GM21447 (cell line): ENCODE measurements at regions not wholly inside any gene's neighbourhood (a gene's known extent, or its start where the extent isn't known, plus 50 kb on each side); places are given as distances from the start of the nearest gene placed in this dataset.
"Not testable (repeated sequence)": the region's sequence is repeated elsewhere in the genome, so short reads cannot be mapped to it uniquely, and the experiment has no call there.

Experiments
- ATAC-seq: cut with Tn5 transposase; IDR thresholded peaks from one replicate; pipeline ENCODE4 v1.9.1; 2021; ENCODE audit not compliant: unreplicated experiment

DNA sequence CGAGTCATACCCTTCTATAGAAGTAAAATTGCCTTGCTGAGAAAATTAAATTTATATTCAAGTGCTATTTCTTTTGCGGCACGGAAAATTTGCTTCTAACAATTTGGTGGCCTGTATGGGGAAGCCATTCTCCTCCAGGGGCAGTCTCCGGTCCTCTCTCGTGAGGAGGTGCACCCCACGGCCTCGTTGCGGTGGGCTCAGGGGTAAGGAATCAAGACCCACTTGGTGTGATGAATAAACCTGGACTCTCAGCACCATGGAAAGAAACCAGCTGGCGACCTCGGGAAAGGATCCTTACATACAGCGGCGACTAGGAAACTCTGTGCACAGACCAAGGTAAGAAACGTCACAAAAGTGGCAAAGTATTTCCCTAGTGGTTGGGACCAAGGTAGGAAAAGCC, 252.9 kb downstream of the DPY19L2 start:
- no peak for ATAC-seq

DNA sequence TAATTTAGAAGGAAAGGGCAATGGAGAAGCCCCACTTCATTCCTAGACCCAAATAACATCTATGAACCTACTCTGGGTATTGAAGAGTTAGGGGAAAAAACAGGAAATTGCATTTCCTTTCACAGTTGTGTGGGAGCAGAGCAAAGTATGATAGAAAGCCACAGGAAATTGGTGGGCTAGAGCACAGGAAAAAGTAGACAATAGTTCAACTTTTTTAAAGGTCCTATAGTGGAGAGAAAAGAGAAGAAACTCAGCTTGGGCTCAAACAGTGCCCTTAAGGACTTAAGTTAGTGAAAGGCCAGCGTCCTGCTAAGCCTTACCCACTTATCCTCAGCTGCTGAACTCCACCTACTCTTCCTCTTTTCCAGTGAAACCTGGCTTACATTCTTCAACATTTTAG, 258.1 kb downstream of the DPY19L2 start:
- no peak for ATAC-seq

DNA sequence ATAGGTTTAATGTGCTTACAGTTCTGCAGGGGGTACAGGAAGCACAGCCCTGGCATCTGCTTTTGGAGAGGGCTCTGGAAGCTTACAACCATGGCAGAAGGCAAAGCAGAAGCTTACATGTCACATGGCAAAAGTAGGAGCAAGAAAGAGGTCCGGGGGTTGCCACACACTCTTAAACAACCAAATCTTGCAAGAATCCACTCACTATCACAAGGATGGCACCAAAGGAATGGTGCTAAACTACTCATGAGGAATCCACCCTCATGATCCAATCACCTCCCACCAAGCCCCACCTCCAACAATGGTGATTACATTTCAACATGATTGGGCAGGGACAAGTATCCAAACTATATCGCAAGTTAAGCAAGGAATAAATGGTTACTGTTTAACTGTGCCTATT, 255.8 kb upstream of the AVPR1A start:
- no peak for ATAC-seq

DNA sequence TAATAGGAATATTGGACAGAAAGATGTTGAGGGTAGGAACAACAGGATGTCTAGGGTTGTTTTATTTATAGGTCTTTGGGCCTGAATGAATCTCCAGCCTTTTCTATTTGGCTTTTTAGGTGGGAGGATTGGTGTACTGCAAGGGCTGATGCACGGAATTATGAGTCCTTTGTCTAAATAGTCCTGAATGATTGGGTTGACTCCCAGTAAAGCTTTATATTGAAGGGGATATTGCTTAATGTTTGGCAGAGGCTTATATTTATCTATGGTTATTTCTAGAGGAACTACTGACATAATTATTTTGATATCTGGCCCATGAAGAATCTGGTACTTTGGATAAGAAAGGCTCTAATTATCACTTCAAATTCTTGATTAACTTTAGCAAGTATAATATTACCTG, 253.6 kb upstream of the AVPR1A start:
- ATAC-seq: no peak

DNA sequence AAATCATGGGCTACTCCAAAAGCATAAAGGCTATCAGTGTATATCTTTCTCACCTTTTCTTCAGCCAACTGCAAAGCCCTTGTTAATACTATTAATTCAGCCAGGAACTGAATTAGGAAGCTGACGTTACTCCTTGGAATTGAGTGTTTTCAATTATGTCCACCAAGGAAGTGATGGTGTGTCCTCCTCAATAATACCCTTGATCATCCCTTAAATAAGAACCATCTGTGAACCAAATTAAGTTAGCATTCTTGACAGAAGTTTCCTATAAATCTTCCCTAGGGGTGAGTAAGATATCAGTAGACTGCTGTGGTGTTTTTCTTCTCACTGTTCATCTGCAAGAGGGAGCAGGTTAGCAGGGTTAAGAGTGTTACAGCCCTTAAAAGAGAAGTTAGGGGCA, 252.3 kb upstream of the AVPR1A start:
- ATAC-seq: no peak

DNA sequence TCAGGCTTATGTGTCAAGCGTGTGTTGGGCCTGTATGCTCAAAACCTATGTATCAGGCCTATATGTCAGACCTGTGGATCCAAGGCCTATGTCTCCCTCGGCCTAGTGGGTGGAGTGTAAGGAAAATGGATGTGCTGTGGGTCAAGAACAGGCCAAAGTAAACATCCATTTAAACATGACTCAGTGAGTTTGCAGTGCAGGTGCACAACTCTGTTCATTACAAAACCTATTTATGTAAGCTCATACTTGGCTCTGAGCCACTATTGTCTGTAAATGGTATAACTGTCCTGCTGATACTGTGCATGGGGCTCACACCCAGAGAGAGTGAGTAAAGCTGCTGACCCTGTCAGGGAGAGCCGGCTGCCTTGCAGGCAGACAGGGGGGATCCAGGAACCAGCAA, 249.7 kb upstream of the AVPR1A start:
- no peak for ATAC-seq

DNA sequence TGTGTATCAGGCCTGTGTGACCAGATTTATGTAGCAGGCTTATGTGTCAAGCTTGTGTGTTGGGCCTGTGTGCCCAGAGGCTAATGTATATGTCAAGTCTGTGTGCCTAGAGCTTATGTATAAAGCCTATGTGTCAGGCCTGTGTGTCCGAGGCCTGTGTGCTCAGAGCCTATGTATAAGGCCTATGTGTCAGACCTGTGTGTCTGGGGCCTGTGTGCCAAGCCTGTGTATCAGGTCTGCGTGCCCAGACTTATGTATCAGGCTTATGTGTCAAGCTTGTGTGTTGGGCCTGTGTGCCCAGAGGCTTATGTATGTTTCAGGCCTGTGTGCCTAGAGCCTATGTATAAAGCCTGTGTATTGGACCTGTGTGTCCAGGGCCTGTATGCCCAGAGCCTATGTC, 249.3 kb upstream of the AVPR1A start:
- no peak for ATAC-seq

DNA sequence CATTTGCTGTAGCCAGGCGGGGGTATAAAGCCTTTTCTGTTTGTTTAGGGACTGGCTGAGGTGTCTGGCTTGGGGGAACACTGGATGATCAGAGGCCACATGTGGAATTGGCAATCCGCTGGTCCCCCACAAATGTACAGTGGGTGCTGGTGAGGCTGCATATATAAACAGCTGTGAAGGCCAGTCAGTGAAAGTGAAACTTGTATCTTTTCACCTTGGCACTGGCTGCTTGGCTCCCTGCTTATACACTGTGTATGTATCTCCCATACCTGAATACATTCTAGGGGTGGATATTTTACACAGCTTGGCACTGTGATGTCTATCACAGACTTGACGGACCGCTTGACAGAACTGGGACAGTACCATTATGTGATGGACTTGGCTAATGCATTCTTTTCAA, 246.8 kb upstream of the AVPR1A start:
- no peak for ATAC-seq

DNA sequence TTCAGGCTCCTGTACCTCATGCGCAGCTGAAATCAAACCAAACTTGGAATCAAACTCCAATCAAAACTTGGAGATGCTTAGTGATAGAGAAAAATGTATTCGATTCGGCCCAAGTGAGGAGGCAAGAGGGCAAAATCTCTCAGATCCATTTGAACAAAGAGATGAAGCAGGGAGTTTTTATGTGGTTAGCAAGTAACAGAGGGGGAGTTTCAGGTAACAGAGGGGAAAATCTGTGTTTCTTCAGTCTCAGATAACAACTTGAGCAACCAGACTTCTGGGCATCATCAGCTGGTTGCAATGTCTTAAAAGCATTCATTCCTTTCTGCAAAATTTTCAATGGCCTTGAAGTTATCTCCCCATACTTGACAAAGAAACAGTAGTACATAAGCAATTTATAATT, 245.1 kb upstream of the AVPR1A start:
- no peak for ATAC-seq

DNA sequence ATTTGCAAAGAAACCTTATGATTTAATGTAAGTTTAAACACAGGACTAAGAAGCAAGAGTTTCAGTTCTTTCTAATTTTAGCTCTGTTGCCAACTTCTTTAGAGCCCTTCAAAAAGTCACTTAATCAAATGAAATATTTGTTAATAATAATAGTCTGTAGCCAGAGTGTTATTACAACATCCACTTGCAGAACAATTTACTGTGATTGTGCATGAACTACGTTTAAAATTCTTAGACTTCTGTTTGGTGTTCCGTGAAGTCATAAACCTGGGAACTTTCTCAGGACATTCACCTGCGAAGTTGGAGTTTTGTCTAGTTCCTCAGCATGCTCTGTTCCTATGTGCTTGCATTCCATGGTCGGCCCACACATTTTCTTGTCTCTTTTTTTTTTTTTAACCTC, 244.0 kb upstream of the AVPR1A start:
- no peak for ATAC-seq

DNA sequence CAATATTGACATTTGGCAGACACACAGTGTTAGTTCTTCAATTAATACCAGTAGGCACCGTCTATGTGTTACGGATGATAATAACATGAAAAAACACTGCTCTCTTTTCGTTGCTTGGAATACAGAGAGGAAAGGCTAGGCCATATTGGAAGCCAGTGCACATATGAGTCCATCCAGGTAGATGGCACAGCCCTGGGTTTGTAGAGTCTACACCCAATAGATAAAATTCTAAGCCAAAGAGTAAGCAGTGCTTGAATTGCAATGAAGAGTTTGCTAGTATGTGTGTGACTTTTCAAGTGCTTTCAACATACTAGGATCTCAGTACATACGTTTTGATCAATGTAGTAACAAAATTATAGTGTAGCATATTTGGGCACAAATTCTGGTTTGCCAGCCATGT, 243.3 kb upstream of the AVPR1A start:
- ATAC-seq: no peak

DNA sequence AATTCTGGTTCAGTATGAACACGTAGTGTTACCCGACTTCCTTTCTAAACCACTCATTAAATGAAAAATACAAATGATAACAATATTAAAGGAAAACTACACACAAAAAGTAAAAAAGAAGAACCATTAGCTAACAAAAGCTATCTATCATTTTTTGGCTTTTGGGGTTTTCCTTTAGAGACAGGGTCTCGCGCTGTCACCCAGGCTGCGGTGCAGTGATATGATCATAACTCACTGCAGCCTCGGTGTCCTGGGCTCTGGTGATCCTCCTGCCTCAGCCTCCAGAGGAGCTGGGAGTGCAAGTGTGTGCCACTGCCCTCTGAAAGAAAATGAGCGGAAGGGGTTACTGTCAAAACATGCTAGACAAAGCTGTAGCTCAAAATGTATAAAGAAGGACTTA, 238.2 kb upstream of the AVPR1A start:
- ATAC-seq: no peak

DNA sequence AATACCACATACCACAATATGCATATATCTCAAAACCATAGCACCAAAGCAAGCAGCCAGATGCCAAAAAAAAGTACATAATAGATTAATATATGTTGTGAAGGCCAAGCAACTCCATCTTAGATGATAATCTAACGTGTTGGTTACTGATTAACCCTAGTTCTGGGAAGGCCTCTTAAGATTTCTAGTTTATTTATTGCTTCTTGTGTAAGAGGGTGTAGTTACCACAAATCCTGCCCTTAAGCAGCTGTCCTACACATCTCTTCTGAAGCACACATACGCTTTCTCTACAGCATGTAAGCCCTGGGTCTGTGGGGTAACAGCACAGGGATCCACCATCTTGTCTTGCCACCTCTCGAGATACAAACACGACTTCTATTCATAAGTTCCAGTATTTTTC, 236.8 kb upstream of the AVPR1A start:
- no peak for ATAC-seq

DNA sequence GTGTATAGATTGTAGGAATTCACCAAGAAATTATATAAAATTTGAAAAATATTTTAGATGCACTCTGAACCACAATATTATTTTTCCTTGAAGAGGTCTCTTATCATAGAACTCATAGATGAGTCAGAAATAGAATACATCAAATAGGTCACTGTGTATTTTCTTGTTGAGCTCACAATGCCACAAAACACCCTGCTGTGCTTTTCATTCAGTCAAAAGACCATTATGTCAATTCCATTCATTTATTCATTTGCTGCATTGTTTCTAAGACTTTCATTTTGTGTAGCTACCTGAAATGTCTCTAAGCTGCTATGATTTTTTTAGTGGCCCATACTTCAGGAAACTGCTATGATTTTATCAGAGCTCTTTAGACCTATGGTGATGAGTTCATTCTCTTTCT, 231.9 kb upstream of the AVPR1A start:
- no peak for ATAC-seq

DNA sequence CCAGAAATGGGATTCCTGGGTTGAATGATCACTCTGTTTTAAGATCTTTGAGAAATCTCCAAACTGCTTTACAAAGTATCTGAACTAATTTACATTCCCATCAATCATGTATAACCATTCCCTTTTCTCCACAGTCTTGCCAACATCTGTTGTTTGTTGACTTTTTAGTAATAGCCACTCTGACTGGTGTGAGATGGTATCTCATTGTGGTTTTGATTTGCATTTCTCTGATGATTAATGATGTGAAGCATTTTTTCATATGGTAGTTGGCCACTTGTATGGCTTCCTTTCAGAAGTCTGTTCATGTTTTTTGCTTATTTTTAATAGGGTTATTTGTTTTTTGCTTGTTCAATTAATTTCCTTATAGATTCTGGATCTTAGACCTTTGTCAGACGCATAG, 211.8 kb upstream of the AVPR1A start:
- no peak for ATAC-seq

DNA sequence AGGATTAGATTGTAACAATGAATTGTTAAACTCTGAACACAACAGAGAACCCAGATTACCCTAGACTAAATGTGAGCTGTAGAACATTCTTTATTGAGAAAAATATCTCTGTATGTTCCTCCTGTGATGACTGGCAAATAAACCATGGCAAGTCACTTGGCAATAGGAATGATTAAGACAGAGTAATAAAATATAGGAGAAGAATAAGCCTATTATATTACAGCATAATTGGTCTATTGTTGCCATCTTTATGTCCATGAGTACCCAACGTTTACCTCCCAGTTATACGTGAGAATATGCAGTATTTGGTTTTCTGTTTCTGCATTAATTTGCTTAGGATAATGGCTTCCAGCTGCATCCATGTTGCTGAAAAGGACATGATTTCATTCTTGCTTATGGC, 211.2 kb upstream of the AVPR1A start:
- ATAC-seq: no peak

DNA sequence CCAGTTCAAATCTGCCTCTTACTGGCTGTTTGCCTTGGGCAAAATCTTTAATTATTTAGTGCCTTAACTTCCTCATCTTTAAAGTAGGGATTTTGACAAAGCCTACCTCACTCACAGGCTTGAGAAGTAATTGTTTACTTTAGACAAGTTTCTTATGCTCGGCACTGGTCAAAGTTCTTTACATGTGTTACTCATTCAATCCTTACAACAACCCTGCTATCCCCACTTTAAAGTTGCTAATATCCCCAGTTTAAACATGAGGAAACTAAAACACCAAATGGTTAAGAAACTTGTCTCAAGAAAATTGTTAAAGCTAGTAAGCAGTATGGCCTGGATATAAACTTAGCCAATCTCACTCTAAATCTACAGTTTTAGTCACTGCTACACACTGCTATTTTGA, 204.0 kb upstream of the AVPR1A start:
- no peak for ATAC-seq

DNA sequence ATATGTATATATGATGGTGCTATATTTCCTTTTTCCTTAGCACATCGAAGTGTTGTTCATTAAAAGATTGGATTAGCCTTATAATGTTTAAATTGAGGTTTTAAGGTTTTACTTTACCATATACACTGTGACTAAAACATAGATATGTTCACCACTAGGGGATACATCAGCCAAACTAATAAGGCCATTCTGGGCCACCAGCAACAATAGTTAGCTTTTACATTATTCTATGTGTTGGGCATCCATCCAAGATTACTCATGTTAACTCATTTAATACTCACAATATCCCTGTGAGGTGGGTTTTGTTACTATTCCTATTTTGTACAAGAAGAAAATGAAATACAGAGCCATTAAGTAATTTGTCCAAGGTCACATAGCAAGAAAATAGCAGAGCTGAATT, 202.6 kb upstream of the AVPR1A start:
- no peak for ATAC-seq

DNA sequence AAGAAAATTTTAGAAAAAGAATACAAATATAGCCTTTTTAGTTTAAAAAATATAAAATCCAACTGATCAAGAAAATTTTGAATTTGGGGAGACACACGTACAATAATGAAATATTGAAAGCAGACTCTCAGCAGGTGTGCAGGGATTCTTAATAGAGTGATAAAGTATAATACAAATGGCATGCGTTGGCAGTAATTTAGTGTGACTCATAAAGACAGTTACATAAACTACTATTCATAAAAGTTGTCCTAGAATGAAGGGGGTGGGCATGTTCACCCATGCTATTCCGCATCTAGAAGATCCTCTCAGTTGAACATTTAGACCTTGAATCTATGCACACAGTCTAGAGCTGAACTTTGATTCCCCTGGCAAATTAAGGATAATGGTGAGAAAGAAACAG, 200.4 kb upstream of the AVPR1A start:
- no peak for ATAC-seq

DNA sequence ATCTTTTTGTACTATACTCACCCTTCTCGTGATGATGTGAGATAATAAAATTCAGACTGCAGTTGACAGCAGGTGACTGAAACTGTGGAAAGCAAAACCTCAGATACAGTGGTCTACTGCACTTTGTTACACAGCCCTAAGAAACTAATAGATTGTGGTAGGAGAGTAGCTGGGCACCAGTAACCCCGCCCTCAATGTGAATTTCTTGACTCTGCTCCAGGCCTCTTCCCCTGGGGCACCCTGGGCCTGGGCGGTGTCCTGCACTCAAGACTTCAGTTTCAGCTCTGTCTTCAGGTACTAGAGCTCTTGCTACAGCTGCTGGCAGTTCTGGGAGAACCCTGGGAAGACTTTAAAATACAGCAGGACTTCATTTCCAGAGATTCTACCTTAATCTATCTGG, 197.6 kb upstream of the AVPR1A start:
- no peak for ATAC-seq

DNA sequence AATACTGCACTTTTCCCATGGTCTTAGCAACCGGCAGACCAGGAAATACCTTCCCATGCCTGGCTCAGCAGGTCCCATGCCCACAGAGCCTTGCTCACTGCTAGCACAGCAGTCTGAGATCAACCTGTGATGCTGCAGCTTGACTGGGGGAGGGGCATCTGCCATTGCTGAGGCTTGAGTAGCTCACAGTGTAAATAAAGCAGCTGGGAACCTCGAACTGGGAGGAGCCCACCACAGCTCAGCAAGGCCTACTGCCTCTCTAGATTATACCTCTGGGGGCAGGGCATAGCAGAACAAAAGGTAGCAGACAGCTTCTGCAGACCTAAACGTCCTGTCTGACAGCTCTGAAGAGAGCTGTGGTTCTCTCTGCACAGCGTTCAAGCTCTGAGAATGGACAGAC, 186.2 kb upstream of the AVPR1A start:
- ATAC-seq: not testable (repeated sequence)

DNA sequence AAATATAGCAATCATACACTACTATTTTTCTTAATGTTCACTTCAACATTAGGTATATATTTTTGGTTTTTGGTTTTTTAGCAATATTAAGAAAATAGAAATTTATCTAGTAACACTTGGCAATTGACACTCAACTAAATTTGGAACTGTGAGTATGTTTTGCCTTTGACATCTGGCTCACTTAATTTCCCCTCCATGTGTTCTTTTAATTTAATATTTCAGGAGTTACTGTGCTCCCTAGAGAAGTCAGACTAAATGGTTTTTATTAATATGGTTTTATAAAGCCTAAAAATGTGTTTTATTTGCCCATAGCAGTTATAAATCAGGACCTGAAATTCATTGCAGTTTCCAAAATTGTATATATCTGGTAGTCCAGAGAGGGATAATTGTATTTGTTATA, 175.3 kb upstream of the AVPR1A start:
- no peak for ATAC-seq

DNA sequence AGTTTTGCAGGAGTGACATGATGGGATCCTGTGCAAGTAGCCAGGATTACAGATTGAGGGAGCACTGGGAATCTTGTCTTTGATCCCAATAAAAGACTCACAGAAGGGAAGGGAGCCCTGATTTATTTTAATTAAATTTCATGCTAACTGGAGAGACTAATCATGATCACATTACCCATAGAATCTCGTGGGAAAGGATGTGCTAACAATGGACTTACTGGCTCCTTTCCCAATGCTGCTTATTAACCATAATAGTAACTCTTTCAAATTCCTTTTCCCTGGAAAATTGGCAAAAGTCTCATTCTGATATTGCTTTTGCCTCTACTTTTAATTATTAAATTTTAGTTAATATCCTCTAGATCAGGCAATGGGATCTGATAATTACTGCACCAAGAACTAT, 174.8 kb upstream of the AVPR1A start:
- ATAC-seq: no peak

DNA sequence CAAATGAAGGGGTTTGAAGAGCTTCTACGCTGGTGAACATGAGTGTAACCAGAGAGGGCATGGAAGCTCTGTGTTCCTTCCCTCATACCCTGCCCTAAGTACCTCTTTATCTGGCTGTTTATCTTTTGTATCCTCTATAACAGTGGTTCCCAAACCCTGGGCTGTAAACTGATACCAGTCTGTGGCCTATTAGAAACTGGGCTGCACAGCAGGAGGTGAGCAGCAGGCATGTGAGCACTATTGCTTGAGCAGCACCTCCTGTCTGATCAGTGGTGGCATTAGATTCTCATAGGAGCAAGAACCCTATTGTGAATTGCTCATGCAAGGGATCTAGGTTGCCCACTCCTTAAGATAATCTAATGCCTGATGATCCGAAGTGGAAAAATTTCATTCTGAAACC, 172.9 kb upstream of the AVPR1A start:
- no peak for ATAC-seq
